HL-60 (cell line): ENCODE measurements at regions not wholly inside any gene's neighbourhood (a gene's known extent, or its start where the extent isn't known, plus 50 kb on each side); places are given as distances from the start of the nearest gene placed in this dataset.

ENCODE experiments used
- CTCF ChIP-seq: IDR thresholded peaks from one replicate; pipeline ENCODE4 v1.5.1; 2011; ENCODE audit warnings: low read length, control low read depth, inconsistent platforms; ENCODE audit not compliant: insufficient read depth
- POLR2AphosphoS5 ChIP-seq: IDR thresholded peaks from 2 replicates; pipeline ENCODE4 v1.6.1; 2012; ENCODE audit warnings: low read depth

DNA sequence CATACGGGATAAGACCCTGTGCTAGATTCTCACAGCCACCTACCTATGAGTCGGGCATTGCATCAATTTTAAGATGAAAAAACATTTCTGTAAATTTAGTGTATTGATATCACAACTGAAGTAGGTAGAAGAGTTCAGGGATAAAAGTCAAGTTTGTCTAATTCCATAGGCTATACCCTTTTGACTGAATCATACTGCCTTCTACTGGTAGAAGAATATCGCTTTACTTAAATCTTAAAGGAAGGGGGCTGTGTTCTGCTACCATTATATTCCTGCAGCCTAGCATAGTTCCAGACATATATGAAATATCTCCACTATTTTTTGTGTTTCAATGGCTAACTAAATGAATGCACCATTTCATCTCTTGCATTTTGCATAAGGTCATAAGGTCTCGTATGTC, 1128.6 kb downstream of the CDH8 start:
- TF ChIP-seq CTCF (no peak), POLR2AphosphoS5 (no peak)
